ENCODE measurements at regions not wholly inside any gene's neighbourhood (a gene's known extent, or its start where the extent isn't known, plus 50 kb on each side); places are given as distances from the start of the nearest gene placed in this dataset.

DNA sequence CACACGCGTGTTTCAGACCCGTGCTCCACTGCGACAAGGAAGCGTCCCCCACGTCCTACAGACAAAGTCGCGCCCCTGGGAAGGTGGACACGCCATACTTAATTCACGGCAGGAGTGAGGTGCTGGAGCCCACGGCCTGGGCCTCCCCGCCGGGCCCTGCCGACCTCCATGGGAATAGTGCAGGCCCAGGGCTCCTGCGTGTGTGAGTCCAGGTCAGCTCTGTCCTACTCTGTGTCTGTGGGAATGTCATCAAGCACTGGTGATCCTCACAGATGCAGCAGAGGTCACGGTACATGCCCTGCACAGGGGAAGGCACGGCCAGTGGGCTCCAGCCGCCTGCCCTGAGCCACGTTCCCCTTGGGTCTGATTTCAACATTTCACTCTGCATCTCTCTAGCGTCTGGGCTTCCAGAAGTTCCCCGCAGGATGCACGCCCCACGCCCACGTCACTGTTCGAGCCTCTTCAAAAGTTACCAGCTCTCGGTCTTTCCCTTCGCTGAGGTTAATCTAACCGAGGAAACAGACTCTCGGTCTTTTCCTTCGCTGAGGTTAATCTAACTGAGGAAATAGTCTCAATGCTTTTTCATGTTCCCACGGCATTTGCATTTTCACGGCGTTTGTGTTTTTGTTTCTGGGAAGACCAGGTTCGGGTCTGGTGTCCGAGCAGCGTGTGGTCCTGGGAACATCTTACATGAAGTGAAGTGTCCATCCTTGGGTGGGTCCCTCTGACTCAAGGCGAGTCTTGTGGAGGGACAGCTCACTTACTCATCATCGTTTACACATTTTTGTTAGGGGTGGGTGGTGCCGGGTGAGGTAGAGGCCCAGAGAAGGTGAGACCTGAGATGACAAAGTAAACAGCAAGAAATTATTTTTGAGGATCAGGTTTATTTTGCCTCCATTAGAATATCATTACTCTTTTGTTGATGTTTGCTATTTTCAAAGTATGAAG is 157.3 kb upstream of the ALKAL2 start:
- no peak for FAIRE-seq
- no peak overlapping the region for H3K4me2 ChIP-seq (ENCODE audit: low read depth, low read length)
- no peak overlapping the region for H2AFZ ChIP-seq (ENCODE audit: low read length)
- no peaks in the 10 kb centered on the region for H3K4me1 ChIP-seq (ENCODE audit: insufficient read depth, low read length)
- in situ Hi-C loops (cut with HindIII; ENCODE audit: extremely low pct_ligation_motif_present, low pct_unique_long_range_greater_than_20kb) (no loop called here), intact Hi-C loops (cut with micrococcal nuclease; ENCODE audit: unreplicated experiment) (no loop called here)
- DNase-seq (ENCODE audit: low spot score): no peak
- peaks cover 10 to 71% of the 10 kb centered on the region in 2 experiments for H3K27me3 ChIP-seq (ENCODE audit: control insufficient read depth in 1 of 2, insufficient read depth in 2 of 2, low read length in 2 of 2)
- no peaks in the 10 kb centered on the region for H3K9me3 ChIP-seq (ENCODE audit: low read length)
- no peak overlapping the region for H3K9ac ChIP-seq (ENCODE audit: insufficient read depth, low read depth, low read length)
- no peaks in the 10 kb centered on the region for H3K79me2 ChIP-seq (ENCODE audit: insufficient read depth, low read length)
- POLR2A ChIA-PET: no interaction called here
- no peak overlapping the region for H3K27ac ChIP-seq (ENCODE audit: extremely low read length, insufficient read depth, low read length)
- H4K20me1 ChIP-seq (ENCODE audit: insufficient read depth, low read length): no peaks in the 10 kb centered on the region; the same call in 1 of the 2 replicates
- no peak for ATAC-seq
- no TSS peak for BruUV-seq (replicated peaks)
- 35% methylated on average over 31 of the region's 39 CpGs for WGBS (ENCODE audit: low lambda C conversion rate)
- TF ChIP-seq NAIF1 (CRISPR knock-in tag; IDR thresholded peaks at IDR 0.05; ENCODE audit: borderline replicate concordance): no peak
- TF ChIP-seq, protein P1, sequence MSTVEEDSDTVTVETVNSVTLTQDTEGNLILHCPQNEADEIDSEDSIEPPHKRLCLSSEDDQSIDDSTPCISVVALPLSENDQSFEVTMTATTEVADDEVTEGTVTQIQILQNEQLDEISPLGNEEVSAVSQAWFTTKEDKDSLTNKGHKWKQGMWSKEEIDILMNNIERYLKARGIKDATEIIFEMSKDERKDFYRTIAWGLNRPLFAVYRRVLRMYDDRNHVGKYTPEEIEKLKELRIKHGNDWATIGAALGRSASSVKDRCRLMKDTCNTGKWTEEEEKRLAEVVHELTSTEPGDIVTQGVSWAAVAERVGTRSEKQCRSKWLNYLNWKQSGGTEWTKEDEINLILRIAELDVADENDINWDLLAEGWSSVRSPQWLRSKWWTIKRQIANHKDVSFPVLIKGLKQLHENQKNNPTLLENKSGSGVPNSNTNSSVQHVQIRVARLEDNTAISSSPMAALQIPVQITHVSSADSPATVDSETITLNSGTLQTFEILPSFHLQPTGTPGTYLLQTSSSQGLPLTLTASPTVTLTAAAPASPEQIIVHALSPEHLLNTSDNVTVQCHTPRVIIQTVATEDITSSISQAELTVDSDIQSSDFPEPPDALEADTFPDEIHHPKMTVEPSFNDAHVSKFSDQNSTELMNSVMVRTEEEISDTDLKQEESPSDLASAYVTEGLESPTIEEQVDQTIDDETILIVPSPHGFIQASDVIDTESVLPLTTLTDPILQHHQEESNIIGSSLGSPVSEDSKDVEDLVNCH (CRISPR knock-in tag; IDR thresholded peaks at IDR 0.05): no peak
- TF ChIP-seq SMARCC2 (IDR thresholded peaks at IDR 0.05): no peak
- TF ChIP-seq, protein P2, sequence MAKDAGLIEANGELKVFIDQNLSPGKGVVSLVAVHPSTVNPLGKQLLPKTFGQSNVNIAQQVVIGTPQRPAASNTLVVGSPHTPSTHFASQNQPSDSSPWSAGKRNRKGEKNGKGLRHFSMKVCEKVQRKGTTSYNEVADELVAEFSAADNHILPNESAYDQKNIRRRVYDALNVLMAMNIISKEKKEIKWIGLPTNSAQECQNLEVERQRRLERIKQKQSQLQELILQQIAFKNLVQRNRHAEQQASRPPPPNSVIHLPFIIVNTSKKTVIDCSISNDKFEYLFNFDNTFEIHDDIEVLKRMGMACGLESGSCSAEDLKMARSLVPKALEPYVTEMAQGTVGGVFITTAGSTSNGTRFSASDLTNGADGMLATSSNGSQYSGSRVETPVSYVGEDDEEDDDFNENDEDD (CRISPR knock-in tag; IDR thresholded peaks at IDR 0.05; ENCODE audit: borderline replicate concordance): no peak
- TF ChIP-seq ARNTL (CRISPR knock-in tag; IDR thresholded peaks at IDR 0.05): no peak
- no peak for TF ChIP-seq IRX3 (CRISPR knock-in tag; IDR thresholded peaks at IDR 0.05; ENCODE audit: borderline replicate concordance, low read depth)
- TF ChIP-seq U2AF2 (IDR thresholded peaks at IDR 0.05; ENCODE audit: low read depth, low read length): no peak
- TF ChIP-seq, protein P3, sequence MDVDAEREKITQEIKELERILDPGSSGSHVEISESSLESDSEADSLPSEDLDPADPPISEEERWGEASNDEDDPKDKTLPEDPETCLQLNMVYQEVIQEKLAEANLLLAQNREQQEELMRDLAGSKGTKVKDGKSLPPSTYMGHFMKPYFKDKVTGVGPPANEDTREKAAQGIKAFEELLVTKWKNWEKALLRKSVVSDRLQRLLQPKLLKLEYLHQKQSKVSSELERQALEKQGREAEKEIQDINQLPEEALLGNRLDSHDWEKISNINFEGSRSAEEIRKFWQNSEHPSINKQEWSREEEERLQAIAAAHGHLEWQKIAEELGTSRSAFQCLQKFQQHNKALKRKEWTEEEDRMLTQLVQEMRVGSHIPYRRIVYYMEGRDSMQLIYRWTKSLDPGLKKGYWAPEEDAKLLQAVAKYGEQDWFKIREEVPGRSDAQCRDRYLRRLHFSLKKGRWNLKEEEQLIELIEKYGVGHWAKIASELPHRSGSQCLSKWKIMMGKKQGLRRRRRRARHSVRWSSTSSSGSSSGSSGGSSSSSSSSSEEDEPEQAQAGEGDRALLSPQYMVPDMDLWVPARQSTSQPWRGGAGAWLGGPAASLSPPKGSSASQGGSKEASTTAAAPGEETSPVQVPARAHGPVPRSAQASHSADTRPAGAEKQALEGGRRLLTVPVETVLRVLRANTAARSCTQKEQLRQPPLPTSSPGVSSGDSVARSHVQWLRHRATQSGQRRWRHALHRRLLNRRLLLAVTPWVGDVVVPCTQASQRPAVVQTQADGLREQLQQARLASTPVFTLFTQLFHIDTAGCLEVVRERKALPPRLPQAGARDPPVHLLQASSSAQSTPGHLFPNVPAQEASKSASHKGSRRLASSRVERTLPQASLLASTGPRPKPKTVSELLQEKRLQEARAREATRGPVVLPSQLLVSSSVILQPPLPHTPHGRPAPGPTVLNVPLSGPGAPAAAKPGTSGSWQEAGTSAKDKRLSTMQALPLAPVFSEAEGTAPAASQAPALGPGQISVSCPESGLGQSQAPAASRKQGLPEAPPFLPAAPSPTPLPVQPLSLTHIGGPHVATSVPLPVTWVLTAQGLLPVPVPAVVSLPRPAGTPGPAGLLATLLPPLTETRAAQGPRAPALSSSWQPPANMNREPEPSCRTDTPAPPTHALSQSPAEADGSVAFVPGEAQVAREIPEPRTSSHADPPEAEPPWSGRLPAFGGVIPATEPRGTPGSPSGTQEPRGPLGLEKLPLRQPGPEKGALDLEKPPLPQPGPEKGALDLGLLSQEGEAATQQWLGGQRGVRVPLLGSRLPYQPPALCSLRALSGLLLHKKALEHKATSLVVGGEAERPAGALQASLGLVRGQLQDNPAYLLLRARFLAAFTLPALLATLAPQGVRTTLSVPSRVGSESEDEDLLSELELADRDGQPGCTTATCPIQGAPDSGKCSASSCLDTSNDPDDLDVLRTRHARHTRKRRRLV (CRISPR knock-in tag; IDR thresholded peaks at IDR 0.05): no peak
- TF ChIP-seq CENPT (CRISPR knock-in tag; IDR thresholded peaks at IDR 0.05; ENCODE audit: low read depth): no peak
- CTCF ChIA-PET (ENCODE audit: low intra/inter-chr PET ratio, low total read pairs): no interaction called here
- no peak overlapping the region for H3K4me3 ChIP-seq (replicated peaks in 1 of 3; ENCODE audit: insufficient read depth in 1 of 3, low read depth in 2 of 3, low read length in 3 of 3)
- H3K36me3 ChIP-seq (replicated peaks in 1 of 2; ENCODE audit: control insufficient read depth in 1 of 2, insufficient read depth in 2 of 2, low read length in 2 of 2): no peaks in the 10 kb centered on the region

All from HepG2 (cell line).